ENCODE measurements at regions not wholly inside any gene's neighbourhood (a gene's known extent, or its start where the extent isn't known, plus 50 kb on each side); places are given as distances from the start of the nearest gene placed in this dataset.

DNA sequence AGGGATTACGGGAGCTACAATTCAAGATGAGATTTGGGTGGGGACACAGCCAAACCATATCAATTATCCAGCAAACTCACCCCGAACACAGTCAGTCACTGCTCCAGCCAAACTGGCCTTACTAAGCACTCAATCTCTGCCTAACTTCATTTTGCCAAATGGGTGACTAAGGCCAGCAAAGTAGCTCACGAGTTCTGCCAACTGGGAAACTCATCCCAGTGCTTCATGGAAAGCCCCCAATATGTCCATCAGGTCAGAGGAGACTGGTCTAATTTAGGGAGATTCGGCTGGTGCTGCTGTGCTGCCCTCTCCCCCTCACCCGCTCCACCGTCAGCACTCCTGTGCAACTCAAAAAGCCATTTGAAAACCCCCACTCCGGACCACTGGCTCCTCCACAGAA is 324.0 kb downstream of the FOXO1 start:
- TF ChIP-seq, protein P1, sequence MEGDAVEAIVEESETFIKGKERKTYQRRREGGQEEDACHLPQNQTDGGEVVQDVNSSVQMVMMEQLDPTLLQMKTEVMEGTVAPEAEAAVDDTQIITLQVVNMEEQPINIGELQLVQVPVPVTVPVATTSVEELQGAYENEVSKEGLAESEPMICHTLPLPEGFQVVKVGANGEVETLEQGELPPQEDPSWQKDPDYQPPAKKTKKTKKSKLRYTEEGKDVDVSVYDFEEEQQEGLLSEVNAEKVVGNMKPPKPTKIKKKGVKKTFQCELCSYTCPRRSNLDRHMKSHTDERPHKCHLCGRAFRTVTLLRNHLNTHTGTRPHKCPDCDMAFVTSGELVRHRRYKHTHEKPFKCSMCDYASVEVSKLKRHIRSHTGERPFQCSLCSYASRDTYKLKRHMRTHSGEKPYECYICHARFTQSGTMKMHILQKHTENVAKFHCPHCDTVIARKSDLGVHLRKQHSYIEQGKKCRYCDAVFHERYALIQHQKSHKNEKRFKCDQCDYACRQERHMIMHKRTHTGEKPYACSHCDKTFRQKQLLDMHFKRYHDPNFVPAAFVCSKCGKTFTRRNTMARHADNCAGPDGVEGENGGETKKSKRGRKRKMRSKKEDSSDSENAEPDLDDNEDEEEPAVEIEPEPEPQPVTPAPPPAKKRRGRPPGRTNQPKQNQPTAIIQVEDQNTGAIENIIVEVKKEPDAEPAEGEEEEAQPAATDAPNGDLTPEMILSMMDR (IDR thresholded peaks at IDR 0.05; ENCODE audit: poor library complexity), result no peak
- TF ChIP-seq EZH2 (IDR thresholded peaks at IDR 0.05; ENCODE audit: borderline replicate concordance) (no peak), EZH2phosphoT487 (IDR thresholded peaks at IDR 0.05; ENCODE audit: low read depth, severe bottlenecking, unreplicated experiment) (no peak)
